ENCODE measurements at regions not wholly inside any gene's neighbourhood (a gene's known extent, or its start where the extent isn't known, plus 50 kb on each side); places are given as distances from the start of the nearest gene placed in this dataset.

- DNase-seq (ENCODE audit: low spot score), result no peak
Observed at GRCh38 chr6:33923857-33924514, 120.2 kb upstream of the MLN start.

DNA sequence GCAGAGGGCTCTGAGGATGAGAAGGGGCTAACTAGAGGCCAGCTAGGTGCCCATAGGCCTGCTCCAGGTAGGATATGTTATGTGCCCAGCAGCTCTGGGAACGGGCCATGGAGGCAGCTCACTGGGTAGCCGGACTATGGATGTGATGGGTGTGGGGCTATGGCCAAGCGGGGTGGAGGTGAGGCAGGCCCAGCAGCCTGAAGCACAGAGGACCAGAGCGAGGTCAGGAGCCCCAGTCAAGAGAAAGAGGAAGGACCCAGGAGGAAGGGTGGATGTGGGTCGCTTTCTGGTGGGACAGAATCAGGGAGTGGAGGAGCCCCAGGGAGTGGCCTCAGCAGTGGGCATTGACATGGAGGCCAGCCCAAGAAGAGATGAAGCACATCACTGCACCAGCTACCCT, 117.9 kb upstream of the MLN start:
- no peak for DNase-seq (ENCODE audit: low spot score)

DNA sequence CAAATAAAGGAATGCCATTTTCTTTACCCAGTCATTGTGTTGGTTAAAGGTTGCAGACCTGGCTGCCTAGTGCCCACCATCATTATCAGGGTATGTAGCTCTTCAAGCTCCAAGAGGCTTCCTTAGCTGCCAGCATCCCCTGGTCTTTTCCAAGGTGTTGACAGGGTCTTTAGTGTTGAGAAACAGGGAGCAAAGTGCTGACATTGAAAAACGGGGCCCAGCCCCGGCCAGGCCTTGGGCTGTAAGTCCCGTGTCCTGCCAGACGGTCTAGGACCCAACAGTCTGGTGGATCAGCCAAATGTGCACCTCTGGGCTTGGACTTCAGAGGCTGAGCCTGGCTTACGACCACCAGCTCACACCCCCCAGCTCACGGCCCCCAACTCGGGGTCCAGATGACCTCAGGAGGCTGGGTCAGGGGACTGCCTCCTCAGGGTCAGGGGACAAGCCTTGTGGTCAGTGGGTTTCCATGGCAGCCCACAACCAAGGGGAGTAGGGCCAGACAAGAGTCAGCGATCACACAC, 114.4 kb upstream of the MLN start:
- DNase-seq (ENCODE audit: low spot score), result no peak

GRCh38 chr6:33915134-33915533, 111.3 kb upstream of the MLN start:
- no peak for DNase-seq (ENCODE audit: low spot score)

GRCh38 chr6:33914645-33915044, 110.8 kb upstream of the MLN start:
- DNase-seq (ENCODE audit: low spot score), result no peak

- no peak for DNase-seq (ENCODE audit: low spot score)
Observed at GRCh38 chr6:33912195-33912594, 108.4 kb upstream of the MLN start.

GRCh38 chr6:33911488-33911887, 107.7 kb upstream of the MLN start:
- DNase-seq (ENCODE audit: low spot score), result no peak

GRCh38 chr6:33910594-33910993, 106.8 kb upstream of the MLN start:
- DNase-seq (ENCODE audit: low spot score), result no peak

- DNase-seq (ENCODE audit: low spot score), result no peak
Observed at GRCh38 chr6:33909737-33910136, 105.9 kb upstream of the MLN start.

- no peak for DNase-seq (ENCODE audit: low spot score)
Observed at GRCh38 chr6:33908025-33908424, 104.2 kb upstream of the MLN start.

DNA sequence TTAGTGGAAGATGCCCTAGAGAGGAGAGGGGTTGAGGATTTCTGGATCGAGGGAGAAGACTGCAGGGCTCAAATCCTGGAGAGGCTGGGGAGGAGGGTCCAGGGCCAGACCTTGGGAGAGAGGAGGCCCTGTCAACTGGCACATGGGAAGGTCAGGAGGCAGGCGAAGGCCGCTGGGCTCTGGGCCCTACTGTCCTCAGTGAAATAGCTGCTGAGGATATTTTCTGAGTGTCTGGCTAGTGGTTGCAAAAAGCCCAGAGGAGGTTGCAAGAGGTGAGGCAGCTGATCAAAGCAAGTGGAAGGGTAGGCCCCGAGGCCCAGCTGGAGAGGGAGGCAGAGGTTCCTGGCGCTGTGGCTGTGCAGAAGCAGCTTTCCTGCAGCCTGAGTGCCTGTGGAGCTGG, 103.4 kb upstream of the MLN start:
- no peak for DNase-seq (ENCODE audit: low spot score)

- no peak for DNase-seq (ENCODE audit: low spot score)
Observed at GRCh38 chr6:33906439-33906838, 102.6 kb upstream of the MLN start.

- no peak for DNase-seq (ENCODE audit: low spot score)
Observed at GRCh38 chr6:33905071-33905609, 101.3 kb upstream of the MLN start.

DNA sequence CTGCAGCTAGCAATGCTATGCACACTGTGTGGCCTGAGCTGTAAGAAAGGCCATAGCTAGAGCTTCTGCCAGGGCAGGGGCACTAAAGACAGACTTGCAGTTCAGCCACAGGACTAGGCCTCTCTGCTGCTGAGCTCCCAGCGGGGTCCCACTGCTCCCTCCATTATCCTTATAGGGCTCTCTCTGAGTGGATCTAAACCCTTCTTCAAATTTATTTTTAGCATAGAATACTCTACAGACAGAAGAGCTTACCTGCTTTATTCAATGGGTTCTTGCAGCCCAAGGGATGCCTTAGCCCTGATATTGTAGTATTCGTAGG, 100.9 kb upstream of the MLN start:
- DNase-seq (ENCODE audit: low spot score), result no peak

DNA sequence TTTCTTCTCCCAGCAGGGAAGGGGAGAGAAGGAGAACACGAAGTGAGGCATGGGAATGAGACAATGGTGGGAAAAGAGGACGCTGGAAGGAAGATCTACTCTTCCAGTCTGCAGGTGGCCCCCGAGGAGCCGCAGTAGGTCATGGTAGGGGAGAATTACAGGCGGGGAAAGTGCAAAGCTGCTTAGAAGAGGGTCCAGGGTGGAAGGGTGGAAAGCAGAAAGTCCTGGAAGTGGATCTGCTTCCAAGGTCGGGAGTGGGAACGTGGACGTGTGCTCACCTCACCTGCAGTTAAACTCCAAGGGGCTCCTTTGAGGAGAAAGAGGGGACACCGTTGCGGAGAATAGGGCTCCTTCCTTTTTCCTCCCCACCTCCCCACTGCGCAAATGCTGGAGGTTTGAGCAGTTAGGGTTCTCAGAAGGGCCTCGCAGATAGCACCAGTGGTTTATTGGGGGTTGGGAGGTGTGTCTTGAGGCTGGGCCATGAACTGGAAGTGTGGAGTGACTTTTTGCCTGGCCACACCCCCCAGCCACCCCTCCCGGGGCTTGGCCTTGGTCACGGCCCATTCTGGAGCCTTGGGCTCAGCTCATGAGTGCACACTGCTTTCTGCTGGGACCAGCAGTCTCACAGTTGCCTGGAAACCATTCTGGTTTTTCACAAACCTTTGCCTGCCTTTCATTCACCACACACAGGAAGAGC, 100.4 kb upstream of the MLN start:
- no peak for DNase-seq (ENCODE audit: low spot score)

DNA sequence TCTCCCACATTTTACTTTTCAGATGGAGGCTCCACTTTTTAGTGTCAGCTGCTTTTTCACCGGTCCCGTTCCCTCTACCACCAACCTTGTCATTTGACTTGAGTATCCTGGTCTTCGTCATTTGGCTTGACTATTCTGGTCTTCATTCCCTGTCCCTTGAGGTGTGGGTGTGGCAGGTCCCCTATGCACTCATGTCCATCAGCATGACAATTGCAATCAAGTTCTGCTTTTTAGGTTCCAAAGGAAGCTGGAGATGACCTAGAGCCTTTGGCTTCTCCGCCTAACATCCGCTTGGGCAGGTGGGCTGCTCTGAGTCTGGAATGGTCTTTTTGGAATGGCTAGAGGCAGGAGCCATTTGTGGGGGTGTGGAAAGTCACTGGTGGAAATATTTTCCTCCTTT, 99.8 kb upstream of the MLN start:
- no peak for DNase-seq (ENCODE audit: low spot score)

DNA sequence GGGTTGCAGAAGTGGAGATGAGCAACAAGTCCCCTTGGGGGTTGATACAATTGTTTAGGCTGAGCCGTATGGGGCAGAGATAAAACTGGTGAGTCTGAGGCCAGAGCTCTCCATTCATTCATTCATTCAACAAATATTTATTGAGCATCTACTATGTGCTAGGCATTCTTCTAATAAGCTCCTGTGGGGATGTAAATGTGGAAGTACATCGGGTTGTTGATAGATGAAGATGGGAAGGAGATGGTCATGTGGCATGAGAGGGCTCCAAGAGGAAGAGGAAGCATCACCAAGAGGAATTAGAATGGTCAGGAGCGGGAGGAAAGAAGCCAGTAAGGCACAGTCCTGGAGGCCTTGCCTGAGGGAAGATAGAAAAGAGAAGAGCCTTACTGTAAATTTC, 98.7 kb upstream of the MLN start:
- DNase-seq (ENCODE audit: low spot score), result no peak

- DNase-seq (ENCODE audit: low spot score), result no peak
Observed at GRCh38 chr6:33901822-33902456, 98.1 kb upstream of the MLN start.

DNA sequence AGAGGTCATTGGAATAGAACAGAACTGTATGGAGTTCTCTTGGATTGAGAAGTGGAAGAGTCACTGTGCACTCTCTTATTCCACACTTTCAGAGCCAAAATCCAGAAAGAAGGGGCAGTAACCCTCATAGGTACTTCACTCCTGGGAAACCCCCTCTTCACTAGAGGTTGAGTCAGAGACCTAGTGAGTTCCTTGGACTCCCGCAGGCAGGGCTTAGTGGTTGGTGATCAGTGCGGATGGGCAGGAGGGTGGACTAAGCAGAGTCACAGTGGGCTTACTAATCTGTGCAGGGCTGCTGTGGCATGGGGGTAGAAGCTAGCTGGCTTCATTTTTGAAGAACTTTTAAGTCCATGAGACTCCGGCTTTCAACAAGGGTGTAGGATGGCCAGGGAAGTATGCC, 95.0 kb upstream of the MLN start:
- no peak for DNase-seq (ENCODE audit: low spot score)

GRCh38 chr6:33897189-33897780, 93.5 kb upstream of the MLN start:
- no peak for DNase-seq (ENCODE audit: low spot score)

GRCh38 chr6:33896391-33897188, 92.8 kb upstream of the MLN start:
- no peak for DNase-seq (ENCODE audit: low spot score)

GRCh38 chr6:33895988-33896387, 92.2 kb upstream of the MLN start:
- no peak for DNase-seq (ENCODE audit: low spot score)
